Posterior vena cava (tissue), 2 donors: ENCODE measurements at regions not wholly inside any gene's neighbourhood (a gene's known extent, or its start where the extent isn't known, plus 50 kb on each side); places are given as distances from the start of the nearest gene placed in this dataset.

Source experiments
- DNase-seq: peaks from one replicate; pipeline ENCODE4 v3.0.0-alpha.2; 2020; ENCODE audit warnings: low spot score
- intact Hi-C, 2 donors: fragments of 100-400 bp; cut with DNase I; formaldehyde crosslinking; loops; one replicate each; pipeline versions ENCODE4 v1.14.1 to v1.14.2; 2022 to 2023
- donor health status: DM: yes; HTN: yes; CAD: no.
- donor health status: DM: yes; HTN: yes; CAD: no.

GRCh38 chr16:79500286-79500685 is 100.3 kb downstream of the MAF start:
- intact Hi-C loops, result no loop called here

DNA sequence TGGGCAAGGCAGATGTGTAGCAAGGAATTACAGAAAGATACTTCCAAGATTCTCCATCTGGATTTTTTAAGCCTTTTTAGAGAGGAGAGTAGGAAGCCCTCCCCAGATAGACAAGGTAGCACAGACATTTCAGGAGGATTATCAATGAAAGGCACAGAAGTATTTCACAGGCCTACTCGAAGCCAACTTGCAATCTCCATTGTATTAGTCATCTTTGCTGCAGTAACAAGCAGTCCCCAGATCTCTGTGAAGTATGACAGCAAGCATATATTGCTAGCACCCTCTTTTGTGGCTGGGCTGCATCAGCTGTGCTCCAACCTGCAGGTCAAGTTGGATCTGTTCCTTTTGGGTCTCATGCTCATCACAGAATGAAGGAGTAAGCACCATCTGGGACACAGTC is 101.6 kb downstream of the MAF start:
- intact Hi-C loops, result no loop called here
- DNase-seq, result no peak

More at GRCh38 chr16:79500286-79500685, 100.3 kb downstream of the MAF start:
- DNase-seq, result no peak

DNA sequence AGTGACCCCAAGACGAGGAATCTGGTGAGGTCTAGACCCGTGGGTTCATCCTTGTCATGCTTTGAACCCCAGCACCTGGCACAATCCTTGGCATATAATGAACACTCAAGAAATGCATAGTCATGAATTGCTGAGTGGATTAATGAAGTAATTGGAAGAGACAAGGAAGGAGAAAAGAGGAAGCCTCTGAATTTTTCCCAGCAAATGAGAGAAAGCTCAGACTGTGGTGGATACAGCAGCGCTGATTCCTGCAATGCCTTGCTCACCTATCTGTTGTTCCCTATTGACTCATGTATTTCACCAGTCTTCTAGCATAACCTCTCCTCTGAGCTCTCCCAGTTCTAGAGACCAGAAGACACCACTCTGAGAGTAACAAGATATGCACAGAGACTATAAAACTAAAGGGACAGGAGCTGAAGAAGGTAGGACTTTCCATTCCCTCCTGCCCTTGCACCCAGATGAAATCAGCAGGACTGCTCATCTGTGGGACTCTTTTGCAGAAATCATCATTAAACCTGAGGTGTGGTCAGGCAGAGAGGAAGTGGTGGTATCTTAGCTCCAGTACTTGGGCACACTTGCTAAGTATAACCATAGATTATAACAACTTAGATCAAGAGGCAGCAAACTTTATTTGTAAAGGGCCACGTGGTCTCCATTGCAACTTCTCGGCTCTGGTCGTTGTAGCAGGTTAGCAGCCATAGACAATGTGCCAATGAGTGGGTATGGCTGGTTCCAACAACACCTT is 102.8 kb downstream of the MAF start:
- no peak for DNase-seq
- intact Hi-C loops, result no loop called here

DNA sequence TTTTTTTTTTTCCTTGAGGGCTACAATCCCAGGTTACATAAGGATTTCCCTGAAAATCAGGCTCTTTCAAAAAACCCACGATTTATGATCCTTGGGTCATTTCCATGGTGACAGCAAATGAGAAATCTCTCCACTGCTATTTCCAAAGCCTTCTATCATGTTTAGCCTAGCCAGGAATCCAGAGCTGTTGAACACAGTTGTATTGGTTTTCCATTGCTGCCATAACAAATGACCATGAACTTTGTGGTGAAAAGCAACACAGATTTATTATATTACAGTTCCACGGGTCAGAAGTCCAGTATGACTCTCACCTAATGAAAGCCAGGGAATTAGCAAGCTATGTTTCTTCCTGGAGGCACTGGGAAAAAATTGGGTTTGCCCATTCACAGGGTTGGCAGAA is 106.6 kb downstream of the MAF start:
- intact Hi-C loops, result no loop called here
- no peak for DNase-seq

DNA sequence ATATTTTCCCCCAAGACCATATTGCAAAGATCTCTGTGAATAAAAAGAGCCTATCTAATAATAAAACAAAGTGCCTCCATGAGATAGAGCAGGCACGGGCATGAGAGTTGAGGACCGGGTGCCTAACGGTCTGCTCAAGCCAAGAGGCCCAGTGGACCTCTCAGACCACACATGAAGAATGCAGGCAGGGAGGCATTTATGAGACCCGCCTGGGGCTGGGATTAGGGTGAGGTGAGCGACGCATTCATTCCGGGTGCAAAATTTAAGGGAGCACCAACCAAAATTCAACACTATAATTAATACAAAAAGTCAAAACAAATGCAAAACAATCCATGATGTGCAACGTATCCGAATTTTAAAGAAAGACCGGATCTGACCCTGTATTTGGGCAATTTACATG is 108.5 kb downstream of the MAF start:
- intact Hi-C loops, result no loop called here
- no peak for DNase-seq

DNA sequence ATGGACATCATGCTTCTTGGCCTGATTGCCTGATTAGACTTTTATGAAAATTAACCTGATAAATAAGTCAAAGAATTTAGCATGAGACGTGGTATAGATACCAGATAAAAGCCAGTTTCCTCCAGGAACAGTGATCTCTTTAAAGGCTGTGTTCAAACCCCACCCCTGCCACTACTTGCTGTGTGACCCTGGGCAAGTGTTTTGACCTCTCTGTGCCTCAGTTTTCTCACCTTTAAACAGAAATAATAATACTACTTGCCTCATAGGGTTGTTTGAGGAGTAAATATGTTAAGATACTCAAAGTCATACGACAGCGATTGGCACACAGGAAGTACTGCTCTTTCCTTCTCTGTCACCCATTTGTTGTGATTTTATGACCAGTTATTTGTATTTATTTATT is 115.5 kb downstream of the MAF start:
- intact Hi-C loops, result no loop called here
- DNase-seq, result no peak

DNA sequence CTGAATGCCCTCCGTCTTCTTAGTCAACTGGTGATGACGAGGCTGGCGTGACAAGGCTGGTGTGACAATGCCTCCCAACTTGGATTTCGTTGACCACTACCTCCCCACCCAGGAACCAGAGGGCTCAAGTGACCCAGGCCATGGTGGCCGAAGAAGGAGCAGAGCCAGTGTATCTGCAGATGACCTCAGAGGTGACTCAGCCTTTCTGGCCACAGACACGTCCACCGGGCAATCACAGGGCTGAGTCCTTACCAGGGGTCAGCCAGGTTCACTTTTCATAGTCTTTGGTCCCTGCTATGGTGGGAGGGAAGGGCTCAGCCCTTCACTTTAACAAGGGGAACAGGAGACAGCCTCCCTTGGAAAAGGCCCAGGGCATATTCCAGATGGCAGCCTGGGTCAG is 116.3 kb downstream of the MAF start:
- intact Hi-C loops, result no loop called here
- DNase-seq, result no peak

DNA sequence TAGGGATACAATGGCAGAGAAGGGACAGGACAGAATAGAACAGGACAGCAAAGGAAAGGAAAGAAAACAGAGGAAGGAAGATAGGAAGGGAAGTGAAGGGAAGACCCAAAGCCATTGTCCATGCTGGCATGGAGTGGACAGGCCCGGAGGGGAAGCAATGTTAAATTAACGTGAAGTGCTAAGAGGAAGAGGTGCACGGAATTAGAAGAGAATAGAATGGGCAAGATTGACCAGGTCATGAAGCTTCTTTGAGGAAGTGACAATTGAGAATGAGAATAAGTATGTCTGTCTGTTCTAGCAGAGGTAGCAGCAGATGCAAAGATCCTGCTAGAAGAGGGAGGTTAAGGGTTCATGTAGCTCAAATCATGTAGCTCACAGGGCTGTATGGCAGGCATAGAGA is 117.2 kb downstream of the MAF start:
- DNase-seq, result no peak
- intact Hi-C loops, result no loop called here

DNA sequence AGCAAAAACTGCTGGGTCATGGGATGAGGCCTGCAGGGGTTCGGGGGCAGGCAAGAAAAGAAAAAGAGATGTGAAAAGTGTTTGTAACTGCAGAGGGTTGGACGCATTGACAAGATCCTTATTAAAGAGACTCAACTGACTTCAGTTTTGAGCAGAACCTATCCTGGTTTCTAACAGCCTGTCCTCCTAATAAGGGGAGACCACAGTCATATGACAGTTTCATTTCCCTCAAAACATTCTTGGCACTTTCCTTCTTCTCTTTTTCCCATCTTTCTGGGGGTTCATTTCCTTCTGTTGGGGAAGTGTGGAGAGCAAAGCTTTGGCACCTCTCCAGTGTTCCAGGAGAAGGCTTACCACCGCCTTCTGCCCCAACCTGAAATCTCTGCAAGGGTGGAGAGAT is 118.5 kb downstream of the MAF start:
- intact Hi-C loops, result no loop called here
- no peak for DNase-seq

GRCh38 chr16:79480929-79481328 is 119.6 kb downstream of the MAF start:
- no peak for DNase-seq
- intact Hi-C loops, result no loop called here

DNA sequence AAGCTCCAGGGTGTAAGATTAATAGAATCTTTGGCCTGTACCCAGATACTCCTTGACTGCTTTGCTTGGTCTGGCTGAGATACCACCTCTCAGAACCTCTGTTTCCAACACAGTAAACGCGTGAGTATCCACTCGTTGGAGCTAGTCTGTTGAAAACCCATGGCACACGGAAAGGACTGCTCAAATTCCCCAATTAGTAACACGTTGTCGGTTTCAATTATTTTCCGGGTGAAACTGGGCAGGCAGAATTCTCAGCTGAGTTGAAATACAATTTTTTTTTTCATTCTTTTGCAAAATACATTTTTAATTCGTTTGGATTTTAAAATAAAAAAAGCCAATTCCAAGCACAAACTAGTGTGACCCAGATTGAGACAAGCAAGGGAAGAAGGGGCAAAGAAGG is 120.5 kb downstream of the MAF start:
- DNase-seq, result no peak
- intact Hi-C loops, result no loop called here

GRCh38 chr16:79476580-79476979 is 124.0 kb downstream of the MAF start:
- intact Hi-C loops, result no loop called here

GRCh38 chr16:79475841-79476240 is 124.7 kb downstream of the MAF start:
- intact Hi-C loops, result no loop called here
- DNase-seq, result no peak

More at GRCh38 chr16:79476580-79476979, 124.0 kb downstream of the MAF start:
- no peak for DNase-seq

- intact Hi-C loops, result no loop called here
- DNase-seq, result no peak
Observed at GRCh38 chr16:79473456-79473855, 127.1 kb downstream of the MAF start.

DNA sequence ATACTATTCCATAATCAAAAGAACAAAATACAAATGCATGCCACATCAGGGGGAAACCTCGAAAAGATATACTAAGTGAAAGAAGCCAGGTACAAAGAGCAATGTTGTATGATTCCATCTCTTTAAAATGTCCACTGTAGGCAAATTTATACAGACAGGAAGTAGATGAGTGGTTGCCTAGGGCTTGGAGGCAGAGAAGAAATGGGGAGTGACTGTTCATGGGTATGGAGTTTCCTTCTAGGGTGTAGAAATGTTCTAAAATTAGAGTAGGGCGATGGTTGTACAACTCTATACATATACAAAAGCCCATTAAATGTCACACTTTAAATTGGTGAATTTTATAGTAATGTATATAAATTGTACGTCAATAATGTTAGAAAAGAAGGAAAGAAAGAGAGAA is 128.1 kb downstream of the MAF start:
- DNase-seq, result no peak
- intact Hi-C loops, result no loop called here

DNA sequence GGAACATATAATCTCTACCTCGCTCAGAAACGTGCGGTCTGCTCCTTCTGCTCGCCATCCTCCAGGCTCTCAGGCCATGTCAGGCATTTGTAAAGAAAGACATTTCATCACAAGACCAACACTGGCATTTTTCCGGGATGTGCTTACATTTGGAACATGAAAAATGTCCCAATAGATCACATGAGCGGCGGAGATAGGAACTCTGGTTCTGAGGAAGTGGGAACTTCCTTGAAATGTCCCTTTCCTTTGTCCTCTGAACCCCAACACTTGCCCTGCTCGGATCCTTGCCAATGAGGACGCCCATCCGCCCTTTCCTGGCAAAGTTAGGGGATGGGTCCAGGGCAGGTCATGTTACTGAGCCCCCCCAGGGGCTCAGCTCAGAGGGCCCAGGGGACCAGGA is 130.5 kb downstream of the MAF start:
- no peak for DNase-seq

GRCh38 chr16:79468631-79469030 is 131.9 kb downstream of the MAF start:
- DNase-seq, result no peak
- intact Hi-C loops, result no loop called here

More for the DNA sequence above, 130.5 kb downstream of the MAF start:
- intact Hi-C loops, result no loop called here

- intact Hi-C loops, result no loop called here
Observed at GRCh38 chr16:79468121-79468552, 132.4 kb downstream of the MAF start.

GRCh38 chr16:79466111-79466510 is 134.4 kb downstream of the MAF start:
- DNase-seq, result no peak
- intact Hi-C loops, result no loop called here

More at GRCh38 chr16:79468121-79468552, 132.4 kb downstream of the MAF start:
- DNase-seq, result no peak

DNA sequence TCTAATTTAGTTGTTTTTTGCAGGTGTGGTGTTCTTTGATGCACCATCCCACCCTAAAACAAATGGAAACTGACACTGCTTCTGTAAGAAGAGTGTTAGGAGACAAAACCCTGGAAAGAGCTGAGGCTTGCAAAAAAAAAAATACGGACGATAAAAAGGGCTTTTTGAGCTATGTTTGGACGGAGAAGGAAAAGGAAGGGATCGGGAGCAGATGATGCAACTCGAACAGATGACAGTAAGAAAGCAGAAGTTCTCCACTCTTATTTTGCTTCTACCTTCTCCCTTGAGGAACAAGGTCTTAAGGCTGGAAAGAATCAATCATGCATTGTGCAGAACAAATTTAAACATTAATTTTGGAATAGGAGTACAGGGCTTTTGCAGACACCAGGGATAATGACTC is 136.7 kb downstream of the MAF start:
- intact Hi-C loops, result no loop called here
- no peak for DNase-seq

GRCh38 chr16:79456036-79456435 is 144.5 kb downstream of the MAF start:
- intact Hi-C loops, result no loop called here
- no peak for DNase-seq

GRCh38 chr16:79452671-79453070 is 147.9 kb downstream of the MAF start:
- DNase-seq, result no peak
- intact Hi-C loops, result no loop called here
